ENCODE measurements at regions not wholly inside any gene's neighbourhood (a gene's known extent, or its start where the extent isn't known, plus 50 kb on each side); places are given as distances from the start of the nearest gene placed in this dataset.

- no peak for TF ChIP-seq POLR2AphosphoS5 (IDR thresholded peaks at IDR 0.05)
- TF ChIP-seq EP300 (IDR thresholded peaks at IDR 0.05), result no peak
- no peak for TF ChIP-seq CTCF (IDR thresholded peaks at IDR 0.05)
- no peak for TF ChIP-seq POLR2A (IDR thresholded peaks at IDR 0.05; ENCODE audit: low read depth)
- intact Hi-C loops (cut with DNase I), result no loop called here
Measured at GRCh38 chr14:88085736-88086135, 80.8 kb downstream of the GPR65 start.

GRCh38 chr14:88089445-88089844, 84.5 kb downstream of the GPR65 start:
- Histone ChIP-seq H3K9me3 (no peaks in the 10 kb centered on the region), H3K4me1 (no peaks in the 10 kb centered on the region), H3K36me3 (no peaks in the 10 kb centered on the region), H3K27ac (replicated peaks in 1 of 4) (no peak overlapping the region), H3K27me3 (no peaks in the 10 kb centered on the region), H3K4me3 (no peak overlapping the region)
- intact Hi-C loops (cut with DNase I), result no loop called here
- no peak for TF ChIP-seq EP300 (IDR thresholded peaks at IDR 0.05)
- no peak for DNase-seq (ENCODE audit: extremely low spot score)

More at GRCh38 chr14:88085736-88086135, 80.8 kb downstream of the GPR65 start:
- Histone ChIP-seq H3K27ac (replicated peaks in 1 of 4) (no peak overlapping the region), H3K27me3 (no peaks in the 10 kb centered on the region), H3K4me3 (no peak overlapping the region), H3K4me1 (no peaks in the 10 kb centered on the region), H3K36me3 (no peaks in the 10 kb centered on the region), H3K9me3 (no peaks in the 10 kb centered on the region)
- 94% methylated on average over 1 of the region's 1 CpG for WGBS
- DNase-seq (ENCODE audit: extremely low spot score), result no peak

GRCh38 chr14:88092529-88092928, 87.6 kb downstream of the GPR65 start:
- Histone ChIP-seq H3K4me1 (no peaks in the 10 kb centered on the region), H3K36me3 (no peaks in the 10 kb centered on the region), H3K9me3 (no peaks in the 10 kb centered on the region), H3K27me3 (no peaks in the 10 kb centered on the region), H3K27ac (replicated peaks in 1 of 4) (no peak overlapping the region), H3K4me3 (no peak overlapping the region)
- TF ChIP-seq POLR2A (IDR thresholded peaks at IDR 0.05; ENCODE audit: low read depth) (no peak), EP300 (IDR thresholded peaks at IDR 0.05) (no peak), POLR2AphosphoS5 (IDR thresholded peaks at IDR 0.05) (no peak)
- no peak for DNase-seq (ENCODE audit: extremely low spot score)
- intact Hi-C loops (cut with DNase I), result no loop called here

- intact Hi-C loops (cut with DNase I), result no loop called here
Measured at GRCh38 chr14:88095791-88096190, 90.9 kb downstream of the GPR65 start.

GRCh38 chr14:88098163-88098562, 93.2 kb downstream of the GPR65 start:
- no peak for TF ChIP-seq POLR2AphosphoS5 (IDR thresholded peaks at IDR 0.05)
- TF ChIP-seq EP300 (IDR thresholded peaks at IDR 0.05), result no peak
- TF ChIP-seq POLR2A (IDR thresholded peaks at IDR 0.05; ENCODE audit: low read depth), result no peak
- TF ChIP-seq CTCF (IDR thresholded peaks at IDR 0.05), result no peak
- intact Hi-C loops (cut with DNase I), result no loop called here
- no peak overlapping the region for H3K4me3 ChIP-seq
- DNase-seq (ENCODE audit: extremely low spot score), result no peak
- 66% methylated on average over 3 of the region's 3 CpGs for WGBS
- H3K27ac ChIP-seq (replicated peaks in 1 of 4), result no peak overlapping the region
- no peaks in the 10 kb centered on the region for H3K36me3 ChIP-seq
- no peaks in the 10 kb centered on the region for H3K27me3 ChIP-seq
- H3K9me3 ChIP-seq, result no peaks in the 10 kb centered on the region
- H3K4me1 ChIP-seq, result no peaks in the 10 kb centered on the region

More at GRCh38 chr14:88095791-88096190, 90.9 kb downstream of the GPR65 start:
- no peaks in the 10 kb centered on the region for H3K4me1 ChIP-seq
- no peaks in the 10 kb centered on the region for H3K27me3 ChIP-seq
- no peak overlapping the region for H3K4me3 ChIP-seq
- H3K36me3 ChIP-seq, result no peaks in the 10 kb centered on the region
- H3K9me3 ChIP-seq, result no peaks in the 10 kb centered on the region
- no peak overlapping the region for H3K27ac ChIP-seq (replicated peaks in 1 of 4)
- WGBS, result 79% methylated on average over 3 of the region's 3 CpGs
- DNase-seq (ENCODE audit: extremely low spot score), result no peak
- no peak for TF ChIP-seq POLR2A (IDR thresholded peaks at IDR 0.05; ENCODE audit: low read depth)
- no peak for TF ChIP-seq EP300 (IDR thresholded peaks at IDR 0.05)
- TF ChIP-seq CTCF (IDR thresholded peaks at IDR 0.05), result no peak
- no peak for TF ChIP-seq POLR2AphosphoS5 (IDR thresholded peaks at IDR 0.05)

GRCh38 chr14:88104710-88105109, 99.8 kb downstream of the GPR65 start:
- TF ChIP-seq EP300 (IDR thresholded peaks at IDR 0.05), result no peak
- TF ChIP-seq POLR2AphosphoS5 (IDR thresholded peaks at IDR 0.05), result no peak
- TF ChIP-seq CTCF (IDR thresholded peaks at IDR 0.05), result no peak
- no peak for TF ChIP-seq POLR2A (IDR thresholded peaks at IDR 0.05; ENCODE audit: low read depth)
- Histone ChIP-seq H3K36me3 (no peaks in the 10 kb centered on the region), H3K27ac (replicated peaks in 1 of 4) (no peak overlapping the region), H3K9me3 (peaks cover 0 to 20% (median 6%) of the 10 kb centered on the region in 4 donors), H3K4me1 (no peaks in the 10 kb centered on the region), H3K4me3 (no peak overlapping the region), H3K27me3 (no peaks in the 10 kb centered on the region)
- 100% methylated on average over 1 of the region's 1 CpG for whole genome bisulfite sequencing
- intact Hi-C loops (cut with DNase I), result no loop called here
- no peak for DNase-seq (ENCODE audit: extremely low spot score)
